Naive thymus-derived CD4-positive, alpha-beta T cell (primary cell): ENCODE measurements at regions not wholly inside any gene's neighbourhood (a gene's known extent, or its start where the extent isn't known, plus 50 kb on each side); places are given as distances from the start of the nearest gene placed in this dataset.

Experiments
- ATAC-seq: fragments of 150-1000 bp; cut with Tn5 transposase; 2 replicates; pipeline ENCODE4 v1.10.0; 2021; ENCODE audit warnings: mild to moderate bottlenecking, moderate library complexity
- CTCF ChIA-PET: fragments of 350-600 bp; sonication (Branson Sonifier 250); formaldehyde crosslinking; loops from one replicate; lab custom pipeline; 2021; ENCODE audit warnings: antibody characterized with exemption; lab: Charles Lee
- POLR2A ChIA-PET: fragments of 350-600 bp; sonication (Branson Sonifier 250); formaldehyde crosslinking; loops from one replicate; lab custom pipeline; 2021; ENCODE audit warnings: antibody characterized with exemption, inconsistent platforms; lab: Charles Lee
- DNase-seq, 9 donors: peaks; one replicate each; pipeline versions ENCODE4 v3.0.0 to v3.0.0-alpha.2; 2020 to 2022; ENCODE audit warnings: mixed read lengths in 1 of 9
- H3K27ac ChIP-seq: one replicate; pipeline ENCODE4 v1.7.0; 2013; ENCODE audit warnings: mild to moderate bottlenecking, low read depth, low read length, moderate library complexity
- H3K27me3 ChIP-seq, 2 donors: one replicate each; pipeline ENCODE4 v1.7.0; 2013; ENCODE audit warnings: low read length in 2 of 2, mild to moderate bottlenecking in 2 of 2, moderate library complexity in 2 of 2; ENCODE audit not compliant: control insufficient read depth in 2 of 2, insufficient read depth in 2 of 2
- H3K36me3 ChIP-seq, 3 experiments: 1 replicate in 2 of 3; 2 replicates in 1 of 3; pipeline ENCODE4 v1.7.0; 2013; ENCODE audit warnings: low read length in 3 of 3, mild to moderate bottlenecking in 3 of 3, moderate library complexity in 1 of 3; ENCODE audit not compliant: insufficient read depth in 3 of 3, control insufficient read depth in 2 of 3
- H3K4me1 ChIP-seq, 2 donors: one replicate each; pipeline ENCODE4 v1.7.0; 2013; ENCODE audit warnings: low read length in 2 of 2, mild to moderate bottlenecking in 2 of 2, moderate library complexity in 1 of 2; ENCODE audit not compliant: control insufficient read depth in 2 of 2, insufficient read depth in 2 of 2
- H3K4me3 ChIP-seq: 2 replicates; pipeline ENCODE4 v1.7.0; 2013; ENCODE audit warnings: mild to moderate bottlenecking, low read length
- H3K9me3 ChIP-seq, 3 experiments: 1 replicate in 2 of 3; 2 replicates in 1 of 3; pipeline ENCODE4 v1.7.0; 2013; ENCODE audit warnings: low read length in 3 of 3; ENCODE audit not compliant: control insufficient read depth in 2 of 3
- H3K27ac Mint-ChIP-seq, 9 donors: one replicate each; pipeline ENCODE4 v1.8.0; 2020 to 2022; ENCODE audit warnings: mixed read lengths in 9 of 9, mild to moderate bottlenecking in 8 of 9, moderate library complexity in 5 of 9, inconsistent platforms in 2 of 9
- H3K27me3 Mint-ChIP-seq, 5 donors: one replicate each; pipeline ENCODE4 v1.8.0; 2021 to 2022; ENCODE audit warnings: mixed read lengths in 5 of 5, mild to moderate bottlenecking in 1 of 5
- H3K36me3 Mint-ChIP-seq, 5 donors: one replicate each; pipeline ENCODE4 v1.8.0; 2020 to 2022; ENCODE audit warnings: mixed read lengths in 5 of 5, mild to moderate bottlenecking in 3 of 5, inconsistent platforms in 1 of 5
- H3K4me1 Mint-ChIP-seq, 7 donors: one replicate each; pipeline ENCODE4 v1.8.0; 2020 to 2022; ENCODE audit warnings: mixed read lengths in 7 of 7, mild to moderate bottlenecking in 3 of 7, inconsistent platforms in 1 of 7
- H3K4me3 Mint-ChIP-seq, 10 donors: one replicate each; pipeline ENCODE4 v1.8.0; 2020 to 2022; ENCODE audit warnings: mild to moderate bottlenecking in 10 of 10, mixed read lengths in 10 of 10, moderate library complexity in 6 of 10, inconsistent platforms in 2 of 10
- H3K9me3 Mint-ChIP-seq, 11 donors: one replicate each; pipeline ENCODE4 v1.8.0; 2020 to 2022; ENCODE audit warnings: mixed read lengths in 11 of 11, mild to moderate bottlenecking in 4 of 11, inconsistent platforms in 1 of 11, moderate library complexity in 1 of 11
- intact Hi-C, 2 donors: fragments of 100-400 bp; cut with micrococcal nuclease; formaldehyde crosslinking; loops; one replicate each; pipeline ENCODE4 v1.15.1; 2023

GRCh38 chr4:126552321-126552720 is 1080.4 kb upstream of the INTU start:
- Mint-ChIP-seq H3K4me3 (no peak overlapping the region), H3K9me3 (peaks cover 3 to 18% (median 8%) of the 10 kb centered on the region in 11 donors), H3K4me1 (no peaks in the 10 kb centered on the region), H3K27me3 (no peaks in the 10 kb centered on the region), H3K27ac (no peak overlapping the region), H3K36me3 (peaks cover 0 to 6% (median 0%) of the 10 kb centered on the region in 5 donors)
- CTCF ChIA-PET = no interaction called here
- DNase-seq = no peak
- ATAC-seq = no peak
- Histone ChIP-seq H3K27ac (no peak overlapping the region), H3K27me3 (no peaks in the 10 kb centered on the region), H3K4me3 (no peak overlapping the region), H3K4me1 (no peaks in the 10 kb centered on the region), H3K36me3 (no peaks in the 10 kb centered on the region), H3K9me3 (no peaks in the 10 kb centered on the region)
- intact Hi-C loops = no loop called here
- POLR2A ChIA-PET = no interaction called here

GRCh38 chr4:126553248-126553647 is 1079.5 kb upstream of the INTU start:
- DNase-seq (no peak), ATAC-seq (no peak)
- Histone ChIP-seq H3K27me3 (no peaks in the 10 kb centered on the region), H3K4me3 (no peak overlapping the region), H3K4me1 (no peaks in the 10 kb centered on the region), H3K9me3 (no peaks in the 10 kb centered on the region), H3K27ac (no peak overlapping the region), H3K36me3 (no peaks in the 10 kb centered on the region)
- H3K27ac Mint-ChIP-seq = no peak overlapping the region
- H3K27me3 Mint-ChIP-seq = no peaks in the 10 kb centered on the region
- H3K4me3 Mint-ChIP-seq = no peak overlapping the region
- H3K36me3 Mint-ChIP-seq = peaks cover 0 to 6% (median 0%) of the 10 kb centered on the region in 5 donors
- peaks cover 3 to 16% (median 8%) of the 10 kb centered on the region in 11 donors for H3K9me3 Mint-ChIP-seq
- POLR2A ChIA-PET = no interaction called here
- no peaks in the 10 kb centered on the region for H3K4me1 Mint-ChIP-seq
- CTCF ChIA-PET = no interaction called here
- intact Hi-C loops = no loop called here

- H3K27ac Mint-ChIP-seq = no peak overlapping the region
- Histone ChIP-seq H3K4me1 (no peaks in the 10 kb centered on the region), H3K36me3 (no peaks in the 10 kb centered on the region), H3K4me3 (no peak overlapping the region), H3K27ac (no peak overlapping the region), H3K9me3 (no peaks in the 10 kb centered on the region), H3K27me3 (no peaks in the 10 kb centered on the region)
- no peaks in the 10 kb centered on the region for H3K4me1 Mint-ChIP-seq
- ChIA-PET CTCF (no interaction called here), POLR2A (no interaction called here)
- peaks cover 0 to 6% (median 0%) of the 10 kb centered on the region in 5 donors for H3K36me3 Mint-ChIP-seq
- intact Hi-C loops = no loop called here
- H3K4me3 Mint-ChIP-seq = no peak overlapping the region
- peaks cover 2 to 15% (median 8%) of the 10 kb centered on the region in 11 donors for H3K9me3 Mint-ChIP-seq
- ATAC-seq (no peak), DNase-seq (no peak)
- no peaks in the 10 kb centered on the region for H3K27me3 Mint-ChIP-seq
These were observed 1074.2 kb upstream of the INTU start for GRCh38 chr4:126558596-126558995.

GRCh38 chr4:126559961-126560360 is 1072.8 kb upstream of the INTU start:
- ChIA-PET CTCF (no interaction called here), POLR2A (no interaction called here)
- no peak overlapping the region for H3K27ac Mint-ChIP-seq
- H3K27ac ChIP-seq = no peak overlapping the region
- no peak overlapping the region for H3K4me3 ChIP-seq
- no peak for DNase-seq
- no peaks in the 10 kb centered on the region for H3K4me1 ChIP-seq
- no peaks in the 10 kb centered on the region for H3K36me3 ChIP-seq
- intact Hi-C loops = no loop called here
- no peaks in the 10 kb centered on the region for H3K9me3 ChIP-seq
- H3K27me3 Mint-ChIP-seq = no peaks in the 10 kb centered on the region
- no peaks in the 10 kb centered on the region for H3K36me3 Mint-ChIP-seq
- no peak for ATAC-seq
- H3K9me3 Mint-ChIP-seq = peaks cover 1 to 16% (median 4%) of the 10 kb centered on the region in 11 donors
- H3K4me1 Mint-ChIP-seq = no peaks in the 10 kb centered on the region
- H3K4me3 Mint-ChIP-seq = no peak overlapping the region
- H3K27me3 ChIP-seq = no peaks in the 10 kb centered on the region

- no peaks in the 10 kb centered on the region for H3K27me3 ChIP-seq
- H3K36me3 ChIP-seq = no peaks in the 10 kb centered on the region
- Mint-ChIP-seq H3K27me3 (no peaks in the 10 kb centered on the region), H3K9me3 (peaks cover 0 to 20% (median 4%) of the 10 kb centered on the region in 11 donors), H3K36me3 (no peaks in the 10 kb centered on the region), H3K27ac (no peak overlapping the region), H3K4me3 (no peak overlapping the region), H3K4me1 (no peaks in the 10 kb centered on the region)
- intact Hi-C loops = no loop called here
- no peaks in the 10 kb centered on the region for H3K9me3 ChIP-seq
- ATAC-seq (no peak), DNase-seq (no peak)
- CTCF ChIA-PET = no interaction called here
- H3K4me1 ChIP-seq = no peaks in the 10 kb centered on the region
- H3K4me3 ChIP-seq = no peak overlapping the region
- POLR2A ChIA-PET = no interaction called here
- H3K27ac ChIP-seq = no peak overlapping the region
These were observed 1072.0 kb upstream of the INTU start for GRCh38 chr4:126560794-126561193.

GRCh38 chr4:126563389-126563788 is 1069.4 kb upstream of the INTU start:
- H3K27me3 Mint-ChIP-seq = no peaks in the 10 kb centered on the region
- CTCF ChIA-PET = no interaction called here
- no peak overlapping the region for H3K27ac Mint-ChIP-seq
- H3K4me3 Mint-ChIP-seq = no peak overlapping the region
- POLR2A ChIA-PET = no interaction called here
- Histone ChIP-seq H3K9me3 (no peaks in the 10 kb centered on the region), H3K4me3 (no peak overlapping the region), H3K27ac (no peak overlapping the region), H3K4me1 (no peaks in the 10 kb centered on the region), H3K36me3 (no peaks in the 10 kb centered on the region), H3K27me3 (no peaks in the 10 kb centered on the region)
- no peaks in the 10 kb centered on the region for H3K36me3 Mint-ChIP-seq
- intact Hi-C loops = no loop called here
- no peaks in the 10 kb centered on the region for H3K4me1 Mint-ChIP-seq
- DNase-seq = no peak
- ATAC-seq = no peak
- H3K9me3 Mint-ChIP-seq = peaks cover 0 to 23% (median 5%) of the 10 kb centered on the region in 11 donors

- Histone ChIP-seq H3K9me3 (no peaks in the 10 kb centered on the region), H3K36me3 (no peaks in the 10 kb centered on the region), H3K4me1 (no peaks in the 10 kb centered on the region), H3K27ac (no peak overlapping the region), H3K27me3 (no peaks in the 10 kb centered on the region), H3K4me3 (no peak overlapping the region)
- POLR2A ChIA-PET = no interaction called here
- Mint-ChIP-seq H3K27me3 (no peaks in the 10 kb centered on the region), H3K9me3 (peaks cover 0 to 23% (median 5%) of the 10 kb centered on the region in 11 donors), H3K27ac (no peak overlapping the region), H3K4me1 (no peaks in the 10 kb centered on the region), H3K4me3 (no peak overlapping the region), H3K36me3 (no peaks in the 10 kb centered on the region)
- CTCF ChIA-PET = no interaction called here
- intact Hi-C loops = no loop called here
- DNase-seq (no peak), ATAC-seq (no peak)
These were observed 1068.4 kb upstream of the INTU start for GRCh38 chr4:126564283-126564854.
